HG02943 (cell line): ENCODE measurements at regions not wholly inside any gene's neighbourhood (a gene's known extent, or its start where the extent isn't known, plus 50 kb on each side); places are given as distances from the start of the nearest gene placed in this dataset.
"Not testable (repeated sequence)": the region's sequence is repeated elsewhere in the genome, so short reads cannot be mapped to it uniquely, and the experiment has no call there.

Experiments
- ATAC-seq: cut with Tn5 transposase; IDR thresholded peaks from one replicate; pipeline ENCODE4 v1.9.1; 2021; ENCODE audit warnings: mild to moderate bottlenecking, low read depth, moderate library complexity; ENCODE audit not compliant: unreplicated experiment

DNA sequence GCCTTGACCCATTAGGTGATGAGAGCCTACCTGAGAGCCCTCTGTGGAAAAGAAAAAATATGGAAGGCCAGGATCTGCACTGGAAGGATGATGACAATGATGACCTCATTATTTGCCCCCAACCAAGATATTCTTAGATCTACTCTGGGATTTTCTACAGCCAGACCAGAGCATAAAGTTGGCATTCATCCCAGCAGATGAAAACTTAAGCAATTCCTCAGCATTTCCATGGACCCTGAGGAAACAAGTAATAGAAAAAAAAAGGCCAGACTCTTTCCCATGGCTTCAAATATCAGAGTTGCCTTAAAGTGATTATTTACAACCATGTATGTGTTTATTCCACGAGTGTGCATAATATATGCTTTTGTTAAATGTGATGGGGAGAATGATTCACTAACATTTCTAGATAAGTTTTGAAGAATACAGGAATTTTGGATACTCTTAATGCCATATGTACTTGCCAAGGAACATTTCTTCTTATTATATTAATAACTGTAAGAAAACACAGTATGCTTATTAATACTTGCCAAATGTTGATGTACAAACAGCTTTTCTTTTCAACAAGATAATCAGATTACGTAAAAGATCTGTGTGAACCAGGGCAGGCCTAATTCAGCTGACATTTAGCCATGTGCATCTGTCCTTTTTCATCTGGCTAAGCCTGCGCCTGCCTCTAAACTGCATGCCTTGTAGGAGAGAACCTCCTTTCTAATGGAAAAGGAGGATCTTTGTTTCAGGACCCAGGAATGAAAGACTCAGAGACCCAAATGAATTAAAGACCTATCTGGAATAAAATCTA lies 94.8 kb downstream of the ARRDC3 start:
- no peak for ATAC-seq

DNA sequence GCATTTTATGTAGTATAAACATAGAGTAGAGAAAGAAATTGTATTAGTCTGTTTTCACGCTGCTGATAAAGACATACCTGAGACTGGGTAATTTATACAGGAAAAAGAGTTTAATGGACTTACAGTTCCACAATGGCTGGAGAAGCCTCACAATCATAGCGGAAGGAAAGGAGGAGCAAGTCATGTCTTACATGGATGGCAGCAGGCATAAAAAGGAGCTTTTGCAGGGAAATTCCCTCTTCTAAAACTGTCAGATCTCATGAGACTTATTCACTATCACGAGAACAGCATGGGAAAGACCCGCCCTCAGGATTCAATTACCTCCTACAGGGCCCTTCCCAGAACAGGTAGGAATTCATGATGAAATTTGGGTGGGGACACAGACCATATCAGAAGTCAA lies 98.1 kb downstream of the ARRDC3 start:
- ATAC-seq: not testable (repeated sequence)

DNA sequence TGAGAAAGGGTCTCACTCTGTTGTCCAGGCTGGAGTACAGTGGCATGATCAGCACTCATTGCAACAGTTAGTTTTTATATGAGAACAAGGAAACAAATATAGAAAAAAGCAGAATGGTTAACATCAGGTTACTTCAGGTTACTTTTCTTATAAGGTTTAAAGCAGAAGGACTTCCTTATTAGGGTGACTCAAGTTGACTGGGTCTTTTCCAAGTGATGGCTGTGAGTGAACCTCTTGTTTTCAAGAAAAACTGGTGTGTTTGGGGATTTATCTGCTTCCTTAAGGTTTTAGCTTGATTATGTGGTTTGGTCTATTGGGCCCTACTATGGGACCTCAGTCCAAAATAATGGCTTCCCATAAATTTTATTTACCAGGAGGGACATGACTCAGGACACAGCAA lies 99.2 kb downstream of the ARRDC3 start:
- no peak for ATAC-seq

DNA sequence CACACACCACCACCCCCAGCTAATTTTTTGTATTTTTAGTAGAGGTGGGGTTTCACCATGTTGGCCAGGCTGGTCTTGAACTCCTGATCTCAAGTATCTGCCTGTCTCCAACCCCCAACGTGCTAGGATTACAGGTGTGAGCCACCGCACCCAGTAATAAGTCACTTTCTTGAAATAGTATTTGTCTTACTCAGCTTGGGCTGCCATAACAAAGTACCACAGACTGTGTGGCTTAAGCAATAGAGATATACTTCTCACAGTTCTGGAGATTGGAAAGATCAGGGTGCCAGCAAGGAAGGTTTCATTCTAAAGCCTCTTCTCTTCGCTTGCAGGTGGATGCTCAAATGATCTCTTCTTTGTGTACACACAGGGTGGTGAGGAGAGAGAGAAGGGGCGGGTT lies 99.8 kb downstream of the ARRDC3 start:
- ATAC-seq: no peak

DNA sequence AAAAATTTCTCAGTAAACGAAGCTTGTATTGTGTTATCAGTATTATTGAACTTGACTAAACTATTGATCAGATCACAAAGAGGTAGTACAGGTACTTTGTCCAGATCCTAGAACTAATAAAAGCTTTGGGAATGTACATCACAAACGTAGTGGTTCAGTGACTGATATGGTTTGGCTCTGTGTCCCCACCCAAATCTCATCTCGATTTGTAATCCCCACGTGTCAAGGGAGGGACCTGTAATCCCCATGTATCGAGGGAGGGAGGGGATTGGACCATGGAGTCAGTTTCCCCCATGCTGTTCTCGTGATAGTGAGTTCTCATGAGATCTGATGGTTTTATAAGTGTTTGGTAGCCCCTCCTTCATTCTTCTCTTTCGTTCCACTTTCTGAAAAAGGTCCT lies 100.9 kb downstream of the ARRDC3 start:
- no peak for ATAC-seq

DNA sequence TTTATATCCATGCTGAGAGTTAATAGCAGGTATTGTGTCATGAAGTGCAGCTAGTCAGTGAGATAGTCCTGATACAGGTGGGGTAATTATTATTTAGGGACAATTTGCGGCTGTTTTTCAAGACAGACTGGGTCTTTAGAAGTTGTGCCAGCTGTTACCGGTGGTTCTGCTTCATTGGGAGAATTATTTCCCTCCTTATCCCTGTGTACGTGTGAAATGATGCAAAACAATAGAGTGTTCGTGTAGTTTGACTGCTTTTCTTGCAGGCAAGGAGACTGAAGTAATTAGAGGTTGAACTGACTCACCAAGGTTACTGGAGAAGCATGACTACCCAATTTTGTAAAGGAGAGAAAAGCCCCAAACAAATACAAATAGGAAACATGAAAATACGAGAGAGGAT lies 101.7 kb downstream of the ARRDC3 start:
- no peak for ATAC-seq

DNA sequence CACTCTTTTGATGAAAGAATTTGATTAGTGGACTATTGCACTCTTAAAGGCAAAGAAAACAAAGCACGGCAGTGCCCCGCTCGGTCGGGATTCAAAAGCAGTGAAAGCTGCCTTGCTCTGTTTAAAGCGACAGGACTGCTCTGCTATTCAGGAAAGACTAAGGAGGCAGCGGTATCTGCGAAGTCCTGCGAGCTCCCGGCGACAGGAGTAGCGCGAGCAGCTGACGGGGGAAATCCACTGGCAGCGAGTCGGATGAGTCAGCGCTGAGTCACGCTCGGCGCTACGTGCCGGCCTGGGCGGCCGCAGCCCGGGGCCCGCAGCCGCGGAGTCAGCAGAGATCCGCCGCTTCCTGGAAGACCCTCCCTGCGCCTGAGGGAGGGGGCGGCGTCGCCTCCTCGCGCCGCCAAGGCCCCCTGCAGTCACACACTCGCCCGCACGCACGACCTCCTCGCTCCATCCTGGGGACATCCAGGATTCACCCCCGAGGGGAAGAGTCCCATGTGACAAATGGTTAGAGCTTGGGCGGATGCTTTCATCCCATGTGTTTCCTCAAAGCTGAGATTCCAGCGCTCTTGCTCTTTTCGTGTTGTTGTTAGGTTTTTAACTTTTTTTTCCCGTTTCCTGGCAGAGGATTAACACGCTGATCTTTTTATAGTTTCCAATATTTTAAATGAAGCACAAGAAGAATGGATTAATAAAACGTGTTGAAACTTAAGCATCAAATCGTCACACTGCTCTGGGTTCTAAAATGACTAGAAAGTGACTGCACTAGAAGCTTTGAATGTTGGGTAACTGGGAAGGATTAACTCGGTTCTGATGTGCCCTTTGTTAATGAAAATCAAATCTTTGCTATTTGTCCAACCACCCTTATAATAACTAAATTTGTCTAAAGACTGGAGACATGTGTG lies 102.5 kb downstream of the ARRDC3 start:
- peak; percentile 90 for ATAC-seq

DNA sequence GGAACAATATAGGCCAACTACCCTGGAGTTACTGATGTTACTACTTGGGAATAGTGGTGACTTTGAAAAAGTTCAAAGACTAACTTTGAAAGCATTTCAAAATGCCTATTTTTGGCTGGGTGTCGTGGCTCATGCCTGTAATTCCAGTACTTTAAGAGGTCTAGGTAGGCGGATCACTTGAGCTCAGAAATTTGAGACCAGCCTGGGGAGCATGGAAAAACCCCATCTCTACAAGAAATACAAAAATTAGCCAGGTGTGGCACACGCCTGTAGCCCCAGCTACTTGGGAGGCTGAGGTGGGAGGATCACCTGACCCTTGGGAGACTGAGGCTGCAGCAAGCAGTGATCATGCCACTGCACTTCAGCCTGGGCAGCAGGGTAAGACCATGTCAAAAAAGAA lies 105.3 kb downstream of the ARRDC3 start:
- ATAC-seq: no peak

DNA sequence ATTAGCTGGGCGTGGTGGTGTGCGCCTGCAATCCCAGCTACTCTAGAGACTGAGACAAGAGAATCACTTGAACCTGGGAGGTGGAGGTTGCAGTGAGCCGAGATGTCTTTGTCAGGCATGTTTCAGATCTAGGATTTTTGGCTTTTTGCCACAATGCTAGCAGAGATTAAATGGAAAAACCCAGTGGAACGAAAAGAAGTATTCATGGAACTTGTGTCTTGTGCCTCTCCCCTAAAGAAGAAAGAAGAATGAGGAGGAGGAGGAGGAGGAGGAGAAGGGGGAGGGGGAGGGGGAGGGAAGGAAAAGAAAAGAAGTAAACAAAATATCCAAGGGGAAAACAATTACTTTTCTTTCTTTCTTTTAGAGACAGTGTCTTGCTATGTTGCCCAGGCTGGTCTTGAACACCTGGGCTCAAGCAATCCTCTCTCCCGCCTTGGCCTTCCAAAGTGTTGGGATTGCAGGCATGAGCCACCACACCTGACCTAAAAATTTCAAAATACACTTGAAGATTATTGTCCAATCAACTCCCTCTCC lies 106.0 kb downstream of the ARRDC3 start:
- no peak for ATAC-seq

DNA sequence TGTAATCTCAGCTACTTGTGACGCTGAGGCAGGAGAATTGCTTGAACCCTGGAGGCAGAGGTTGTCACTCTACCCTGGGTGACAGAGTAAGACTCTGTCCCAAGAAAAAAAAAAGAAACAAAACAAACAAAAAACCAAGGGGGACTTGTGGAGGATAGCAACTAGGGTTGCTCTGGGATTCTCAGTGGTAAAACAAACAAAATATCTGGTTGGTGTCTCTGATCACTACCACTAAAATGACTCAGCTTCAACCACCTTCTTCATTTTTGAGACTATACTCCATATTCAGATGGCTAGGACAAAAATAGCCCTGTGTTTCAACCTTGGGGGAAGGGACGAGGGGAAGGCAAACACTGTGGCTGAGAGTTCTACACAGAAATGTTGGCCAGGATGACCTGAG lies 110.3 kb downstream of the ARRDC3 start:
- ATAC-seq: peak; percentile 96

DNA sequence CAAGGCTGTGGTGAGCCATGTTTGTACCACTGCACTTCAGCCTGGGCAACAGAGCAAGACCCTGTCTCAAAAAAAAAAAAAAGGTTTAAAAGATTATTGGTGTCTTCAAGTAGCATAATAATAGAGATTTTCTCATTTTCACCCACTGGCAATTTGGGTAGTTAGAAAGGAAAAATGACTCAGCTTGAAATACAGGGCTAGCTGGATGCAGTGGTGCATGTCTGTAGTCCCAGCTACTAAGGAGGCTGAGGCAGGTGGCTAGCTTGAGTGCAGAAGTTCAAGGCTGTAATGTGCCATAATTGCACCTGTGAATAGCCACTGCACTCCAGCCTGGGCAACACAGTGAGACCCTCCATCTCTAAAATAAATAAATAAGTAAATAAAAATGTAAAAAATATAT lies 111.1 kb downstream of the ARRDC3 start:
- no peak for ATAC-seq

DNA sequence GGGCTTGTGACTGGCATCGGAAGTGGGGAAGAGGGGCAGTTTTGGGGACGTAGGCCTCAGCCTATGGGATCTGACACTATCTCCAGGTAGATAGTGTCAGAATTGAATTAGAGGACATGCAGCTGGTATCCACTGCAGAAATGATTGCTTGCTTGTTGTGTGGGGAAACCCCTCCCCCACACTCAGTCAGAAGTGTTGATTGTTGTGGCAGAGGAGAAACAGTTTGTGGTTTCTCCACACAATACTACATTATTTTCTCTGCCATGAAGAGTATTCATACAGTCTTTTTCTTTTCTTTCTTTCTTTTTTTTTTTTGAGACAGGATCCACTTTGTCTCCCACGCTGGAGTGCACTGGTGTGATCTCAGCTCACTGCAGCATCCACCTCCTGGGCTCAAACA lies 113.9 kb downstream of the ARRDC3 start:
- ATAC-seq: no peak

DNA sequence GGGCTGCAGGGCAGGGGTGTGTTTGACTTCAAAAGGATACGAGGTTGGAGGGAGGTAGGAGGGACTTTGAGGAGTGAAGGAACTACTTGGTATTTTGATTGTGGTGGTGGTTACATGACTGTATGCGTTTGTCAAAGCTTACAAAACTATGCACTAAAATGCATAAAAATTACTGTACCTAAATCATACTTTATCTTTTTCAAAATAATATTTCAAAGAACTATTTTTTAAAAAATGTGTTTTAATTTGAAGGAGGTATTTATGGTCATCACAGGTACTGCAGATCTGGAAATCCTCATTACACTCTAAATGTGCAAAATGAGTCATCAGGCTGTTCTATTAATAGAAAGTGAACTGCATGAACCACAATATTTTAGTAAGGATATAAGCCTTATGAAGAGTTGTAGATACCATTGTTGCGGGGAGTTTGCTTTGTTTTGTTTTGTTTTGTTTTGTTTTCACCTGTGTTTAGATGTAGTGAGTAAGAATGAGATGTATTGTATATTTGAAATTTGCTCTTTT lies 116.9 kb downstream of the ARRDC3 start:
- ATAC-seq: no peak

DNA sequence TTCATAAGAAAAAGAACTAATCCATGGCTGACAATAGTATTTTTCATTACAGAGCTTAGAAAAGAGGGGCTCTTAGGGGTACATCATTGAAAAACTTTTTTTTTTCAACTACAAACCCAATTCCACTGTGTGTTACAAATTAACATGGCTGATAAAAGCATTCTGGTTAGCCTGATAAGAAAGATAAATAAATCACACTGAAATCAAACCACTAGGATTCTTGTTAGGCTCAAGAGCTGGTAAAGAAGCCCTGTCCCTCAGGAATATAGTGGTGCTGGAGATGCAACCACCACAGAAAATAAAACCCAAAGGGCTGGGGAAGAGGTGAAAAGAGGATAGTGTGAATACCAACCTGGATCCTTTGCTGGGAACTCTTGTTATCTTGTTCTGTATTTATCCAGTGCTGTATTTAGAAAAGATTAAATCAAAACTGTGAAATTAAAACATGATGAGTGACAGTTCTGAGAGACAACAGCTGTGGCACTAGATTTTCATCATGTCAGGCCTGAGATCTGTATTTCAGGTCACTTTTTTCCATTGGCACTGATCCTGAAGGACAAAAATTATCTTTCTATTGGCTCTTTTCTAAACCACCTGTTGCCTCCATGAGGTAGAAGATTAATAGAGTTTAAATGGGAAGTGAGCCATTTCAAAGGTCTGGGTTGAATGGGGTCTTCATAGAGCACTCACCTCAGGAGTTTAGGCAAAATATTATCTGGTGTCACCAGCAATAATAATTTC lies 118.6 kb downstream of the ARRDC3 start:
- no peak for ATAC-seq

DNA sequence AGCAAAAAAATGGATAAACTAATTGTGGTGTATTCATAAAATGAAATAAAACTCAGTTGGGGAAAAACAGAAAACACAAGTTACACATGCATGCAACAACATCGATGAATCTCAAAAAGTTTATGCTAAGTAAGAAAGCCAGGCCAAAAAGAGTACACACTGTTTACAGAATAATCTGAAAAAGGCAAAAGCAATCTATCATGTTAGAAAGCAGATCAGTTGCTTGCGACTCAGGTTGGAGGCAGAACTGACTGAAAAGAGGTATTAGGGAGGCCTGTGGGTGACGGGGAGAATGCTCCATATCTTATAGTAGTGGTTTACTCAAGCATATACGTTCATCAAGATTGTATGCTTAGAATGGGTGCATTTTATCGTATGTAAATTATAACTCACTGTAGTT lies 119.2 kb downstream of the ARRDC3 start:
- no peak for ATAC-seq

DNA sequence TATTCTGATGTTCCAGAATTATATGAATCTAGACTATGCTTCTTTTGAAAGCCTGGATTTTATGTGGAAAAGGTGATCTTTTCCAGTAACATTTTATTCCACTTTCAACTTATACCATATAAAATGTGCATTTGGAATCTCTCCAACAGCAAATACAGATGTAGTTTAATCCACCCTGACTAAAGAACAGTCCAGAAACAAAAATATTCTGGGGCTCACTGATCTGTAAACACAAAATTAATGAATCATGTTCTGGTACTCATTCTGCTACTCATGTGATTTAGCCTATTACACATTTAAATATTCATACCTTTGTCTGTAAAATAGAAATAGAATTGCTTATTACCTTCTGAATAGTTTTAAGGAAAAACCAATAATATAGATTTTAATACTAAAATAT lies 125.8 kb downstream of the ARRDC3 start:
- no peak for ATAC-seq

DNA sequence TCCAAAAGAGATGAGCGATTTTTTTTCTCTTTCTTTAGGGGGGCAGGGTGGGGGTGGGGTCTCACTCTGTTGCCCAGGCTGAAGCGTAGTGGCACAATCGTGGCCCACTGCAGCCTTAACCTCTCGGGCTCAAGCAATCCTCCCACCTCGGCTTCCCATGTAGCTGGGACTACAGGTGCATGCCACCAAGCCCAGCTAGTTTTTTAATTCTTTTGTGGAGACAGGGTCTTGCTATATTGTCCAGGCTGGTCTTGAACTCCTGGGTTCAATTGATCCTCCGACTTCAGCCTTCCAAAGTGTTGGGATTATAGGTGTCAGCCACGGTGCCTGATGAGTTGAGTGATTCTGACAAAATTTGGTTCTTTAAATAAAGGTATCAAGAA lies 127.0 kb downstream of the ARRDC3 start:
- ATAC-seq: no peak

DNA sequence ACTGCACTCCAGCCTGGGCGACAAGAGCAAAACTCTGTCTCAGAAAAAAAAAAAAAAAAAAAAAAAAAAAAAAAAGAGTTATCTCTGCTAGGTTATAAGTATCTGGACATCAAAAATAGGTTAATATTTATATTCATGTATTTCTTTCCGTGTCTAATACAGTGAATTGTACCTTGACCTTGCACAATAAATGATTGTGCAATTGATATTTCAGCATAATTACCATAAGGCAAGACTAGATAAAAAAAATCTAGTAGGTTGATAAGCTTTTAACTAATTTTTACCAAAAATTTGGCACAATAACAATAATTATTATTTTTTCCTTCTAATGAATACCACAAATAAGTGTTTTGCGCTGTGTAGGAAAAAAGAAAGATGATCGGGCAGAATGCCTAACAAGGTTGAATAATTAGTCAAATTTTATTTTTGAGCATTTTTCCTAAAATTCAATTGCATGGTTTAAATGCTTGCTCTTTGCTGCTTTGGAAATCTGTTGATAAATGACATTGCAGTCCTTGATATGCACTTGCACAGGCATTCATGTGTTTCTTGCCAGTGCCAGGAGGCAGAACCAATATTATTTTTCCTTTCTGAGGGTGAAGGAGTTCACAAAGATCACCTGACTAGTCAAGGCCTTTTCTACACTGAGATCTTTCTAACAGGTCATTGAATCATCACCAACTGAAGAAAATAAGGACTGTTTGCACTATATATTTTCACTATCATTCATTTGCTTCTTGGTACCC lies 127.5 kb downstream of the ARRDC3 start:
- no peak for ATAC-seq

DNA sequence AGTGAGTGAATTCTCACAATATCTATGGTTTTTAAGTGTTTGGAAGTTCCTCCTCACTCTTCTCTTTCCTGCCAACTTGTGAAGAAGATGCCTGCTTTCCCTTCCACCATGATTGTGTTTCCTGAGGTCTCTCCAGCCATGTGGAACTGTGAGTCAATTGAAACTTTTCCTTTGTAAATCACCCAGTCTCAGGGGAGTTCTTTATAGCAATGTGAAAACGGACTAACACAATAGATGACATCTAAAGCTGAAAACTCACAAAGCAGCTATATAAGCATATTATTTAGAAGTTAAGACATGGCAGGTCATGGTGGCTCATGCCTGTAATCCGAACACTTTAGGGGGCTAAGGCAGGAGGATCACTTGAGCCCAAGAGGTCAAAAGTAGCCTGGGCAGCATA lies 130.2 kb downstream of the ARRDC3 start:
- no peak for ATAC-seq

DNA sequence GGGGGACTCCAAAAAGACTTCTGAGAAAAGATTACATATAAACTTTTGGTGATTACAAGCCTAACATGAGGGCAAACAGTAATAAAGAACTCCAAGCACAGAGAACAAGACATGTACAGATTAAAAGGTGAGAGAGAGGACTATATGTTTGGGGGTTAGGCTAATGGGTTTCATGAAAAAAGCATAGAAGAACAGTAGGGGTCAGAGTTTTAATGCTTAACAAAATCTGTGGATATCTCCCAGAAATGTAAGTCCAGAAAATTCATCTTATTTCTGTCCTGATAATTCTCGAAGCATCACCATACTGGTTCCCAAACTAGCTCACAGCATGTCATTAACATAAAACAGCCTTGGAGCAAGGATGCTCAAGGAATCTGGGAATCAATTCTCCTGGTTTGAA lies 137.2 kb downstream of the ARRDC3 start:
- ATAC-seq: no peak
